ENCODE measurements at regions not wholly inside any gene's neighbourhood (a gene's known extent, or its start where the extent isn't known, plus 50 kb on each side); places are given as distances from the start of the nearest gene placed in this dataset.

- no peak for DNase-seq (ENCODE audit: low spot score)
- ATAC-seq (ENCODE audit: low read depth) = no peak
- TF ChIP-seq, protein P1, sequence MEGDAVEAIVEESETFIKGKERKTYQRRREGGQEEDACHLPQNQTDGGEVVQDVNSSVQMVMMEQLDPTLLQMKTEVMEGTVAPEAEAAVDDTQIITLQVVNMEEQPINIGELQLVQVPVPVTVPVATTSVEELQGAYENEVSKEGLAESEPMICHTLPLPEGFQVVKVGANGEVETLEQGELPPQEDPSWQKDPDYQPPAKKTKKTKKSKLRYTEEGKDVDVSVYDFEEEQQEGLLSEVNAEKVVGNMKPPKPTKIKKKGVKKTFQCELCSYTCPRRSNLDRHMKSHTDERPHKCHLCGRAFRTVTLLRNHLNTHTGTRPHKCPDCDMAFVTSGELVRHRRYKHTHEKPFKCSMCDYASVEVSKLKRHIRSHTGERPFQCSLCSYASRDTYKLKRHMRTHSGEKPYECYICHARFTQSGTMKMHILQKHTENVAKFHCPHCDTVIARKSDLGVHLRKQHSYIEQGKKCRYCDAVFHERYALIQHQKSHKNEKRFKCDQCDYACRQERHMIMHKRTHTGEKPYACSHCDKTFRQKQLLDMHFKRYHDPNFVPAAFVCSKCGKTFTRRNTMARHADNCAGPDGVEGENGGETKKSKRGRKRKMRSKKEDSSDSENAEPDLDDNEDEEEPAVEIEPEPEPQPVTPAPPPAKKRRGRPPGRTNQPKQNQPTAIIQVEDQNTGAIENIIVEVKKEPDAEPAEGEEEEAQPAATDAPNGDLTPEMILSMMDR (IDR thresholded peaks at IDR 0.05; ENCODE audit: poor library complexity, severe bottlenecking) = no peak
- Histone ChIP-seq H3K4me1 (ENCODE audit: insufficient read depth, poor library complexity, severe bottlenecking) (no peaks in the 10 kb centered on the region), H3K4me3 (ENCODE audit: severe bottlenecking) (no peak overlapping the region), H3K27ac (ENCODE audit: poor library complexity, severe bottlenecking) (no peak overlapping the region), H3K9me3 (ENCODE audit: severe bottlenecking) (no peaks in the 10 kb centered on the region), H3K36me3 (ENCODE audit: low read depth) (no peaks in the 10 kb centered on the region), H3K27me3 (ENCODE audit: insufficient read depth, poor library complexity, severe bottlenecking) (no peaks in the 10 kb centered on the region)
Measured at GRCh38 chr2:194363295-194363694, 1293.7 kb upstream of the SLC39A10 start.

DNA sequence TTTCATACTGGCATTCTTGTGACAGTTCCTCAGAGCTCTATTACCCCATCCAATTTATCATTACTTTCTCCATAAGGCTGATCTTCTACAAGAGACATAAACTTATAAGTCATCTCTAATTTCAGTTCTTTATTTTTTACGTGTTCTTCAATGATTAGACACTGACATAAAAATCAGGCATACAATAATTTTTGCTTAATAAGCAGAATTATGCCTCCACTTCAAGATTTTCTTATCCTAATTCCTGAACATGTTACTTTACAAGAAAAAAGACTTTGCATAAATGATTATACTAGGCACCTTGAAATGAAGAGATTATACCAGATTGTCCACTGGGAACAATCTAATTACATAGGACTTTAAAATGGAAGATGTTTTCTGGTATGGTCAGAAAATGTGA lies 1304.5 kb upstream of the SLC39A10 start:
- Histone ChIP-seq H3K4me1 (ENCODE audit: insufficient read depth, poor library complexity, severe bottlenecking) (no peaks in the 10 kb centered on the region), H3K27me3 (ENCODE audit: insufficient read depth, poor library complexity, severe bottlenecking) (no peaks in the 10 kb centered on the region), H3K27ac (ENCODE audit: poor library complexity, severe bottlenecking) (no peak overlapping the region), H3K9me3 (ENCODE audit: severe bottlenecking) (no peaks in the 10 kb centered on the region), H3K4me3 (ENCODE audit: severe bottlenecking) (no peak overlapping the region), H3K36me3 (ENCODE audit: low read depth) (no peaks in the 10 kb centered on the region)
- DNase-seq (ENCODE audit: low spot score) (no peak), ATAC-seq (ENCODE audit: low read depth) (no peak)
- TF ChIP-seq, protein P1 (IDR thresholded peaks at IDR 0.05; ENCODE audit: poor library complexity, severe bottlenecking) = no peak

- Histone ChIP-seq H3K36me3 (ENCODE audit: low read depth) (no peaks in the 10 kb centered on the region), H3K4me1 (ENCODE audit: insufficient read depth, poor library complexity, severe bottlenecking) (peaks cover 13% of the 10 kb centered on the region), H3K27ac (ENCODE audit: poor library complexity, severe bottlenecking) (no peak overlapping the region), H3K9me3 (ENCODE audit: severe bottlenecking) (no peaks in the 10 kb centered on the region), H3K4me3 (ENCODE audit: severe bottlenecking) (no peak overlapping the region), H3K27me3 (ENCODE audit: insufficient read depth, poor library complexity, severe bottlenecking) (no peaks in the 10 kb centered on the region)
- DNase-seq (ENCODE audit: low spot score) (no peak), ATAC-seq (ENCODE audit: low read depth) (no peak)
- TF ChIP-seq, protein P1 (IDR thresholded peaks at IDR 0.05; ENCODE audit: poor library complexity, severe bottlenecking) = no peak
Measured at GRCh38 chr2:194346193-194346592, 1310.8 kb upstream of the SLC39A10 start.

DNA sequence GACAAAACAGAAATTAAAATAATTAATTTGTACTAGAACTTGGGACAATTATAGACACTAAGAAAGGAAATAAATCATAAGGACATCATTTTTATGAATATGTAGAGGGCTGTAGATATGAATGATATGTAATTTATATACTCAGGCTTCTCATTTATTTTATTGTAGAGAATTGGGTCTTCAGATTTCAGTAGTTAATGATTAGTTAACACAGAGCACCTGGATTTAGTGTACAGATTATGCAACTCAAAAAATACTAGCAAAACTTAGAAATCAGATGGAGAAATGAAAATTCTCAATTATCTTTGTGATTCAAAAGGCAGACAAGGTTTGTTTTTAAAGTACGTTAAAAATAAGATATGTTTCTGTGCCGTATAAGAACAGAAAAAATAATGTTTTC lies 1311.7 kb upstream of the SLC39A10 start:
- no peaks in the 10 kb centered on the region for H3K36me3 ChIP-seq (ENCODE audit: low read depth)
- no peaks in the 10 kb centered on the region for H3K9me3 ChIP-seq (ENCODE audit: severe bottlenecking)
- no peak overlapping the region for H3K27ac ChIP-seq (ENCODE audit: poor library complexity, severe bottlenecking)
- DNase-seq (ENCODE audit: low spot score) (no peak), ATAC-seq (ENCODE audit: low read depth) (no peak)
- H3K27me3 ChIP-seq (ENCODE audit: insufficient read depth, poor library complexity, severe bottlenecking) = no peaks in the 10 kb centered on the region
- peaks cover 13% of the 10 kb centered on the region for H3K4me1 ChIP-seq (ENCODE audit: insufficient read depth, poor library complexity, severe bottlenecking)
- TF ChIP-seq, protein P1 (IDR thresholded peaks at IDR 0.05; ENCODE audit: poor library complexity, severe bottlenecking) = no peak
- H3K4me3 ChIP-seq (ENCODE audit: severe bottlenecking) = no peak overlapping the region

- TF ChIP-seq, protein P1 (IDR thresholded peaks at IDR 0.05; ENCODE audit: poor library complexity, severe bottlenecking) = no peak
- peaks cover 13% of the 10 kb centered on the region for H3K4me1 ChIP-seq (ENCODE audit: insufficient read depth, poor library complexity, severe bottlenecking)
- no peaks in the 10 kb centered on the region for H3K9me3 ChIP-seq (ENCODE audit: severe bottlenecking)
- no peak for DNase-seq (ENCODE audit: low spot score)
- no peak overlapping the region for H3K4me3 ChIP-seq (ENCODE audit: severe bottlenecking)
- H3K27ac ChIP-seq (ENCODE audit: poor library complexity, severe bottlenecking) = no peak overlapping the region
- H3K27me3 ChIP-seq (ENCODE audit: insufficient read depth, poor library complexity, severe bottlenecking) = no peaks in the 10 kb centered on the region
- peak; percentile 81 for ATAC-seq (ENCODE audit: low read depth)
- H3K36me3 ChIP-seq (ENCODE audit: low read depth) = no peaks in the 10 kb centered on the region
Measured at GRCh38 chr2:194343167-194343566, 1313.9 kb upstream of the SLC39A10 start.
